Sigmoid colon (tissue), 6 donors: ENCODE measurements at regions not wholly inside any gene's neighbourhood (a gene's known extent, or its start where the extent isn't known, plus 50 kb on each side); places are given as distances from the start of the nearest gene placed in this dataset.

Source experiments
- DNase-seq: peaks from one replicate; pipeline ENCODE4 v3.0.0-alpha.2; 2019
- H3K27ac ChIP-seq, 4 donors: fragments of 200-600 bp; sonication (generic); one replicate each; pipeline ENCODE4 v1.5.1; 2016 to 2019; ENCODE audit warnings: mild to moderate bottlenecking in 1 of 4
- H3K27me3 ChIP-seq, 3 donors: fragments of 200-600 bp; sonication (generic); one replicate each; pipeline ENCODE4 v1.5.1; 2019; ENCODE audit warnings: mild to moderate bottlenecking in 1 of 3
- H3K36me3 ChIP-seq, 4 donors: fragments of 200-600 bp; sonication (generic); one replicate each; pipeline ENCODE4 v1.5.1; 2016 to 2019
- H3K4me1 ChIP-seq, 4 donors: fragments of 200-600 bp; sonication (generic); one replicate each; pipeline ENCODE4 v1.5.1; 2017 to 2019
- H3K4me3 ChIP-seq, 4 donors: fragments of 200-600 bp; sonication (generic); one replicate each; pipeline ENCODE4 v1.5.1; 2017 to 2019; ENCODE audit warnings: mild to moderate bottlenecking in 2 of 4, moderate library complexity in 1 of 4
- H3K9me3 ChIP-seq, 4 donors: fragments of 200-600 bp in 3 of 4; sonication (generic) in 3 of 4; one replicate each; pipeline versions ENCODE4 v1.5.1 to v1.6.1; 2013 to 2019
- CTCF ChIP-seq, 4 experiments: fragments of 450-650 bp in 3 of 4; fragments of 200-600 bp in 1 of 4; IDR thresholded peaks; one replicate each; pipeline ENCODE4 v1.5.1; 2016 to 2019; ENCODE audit warnings: antibody characterized with exemption in 4 of 4, mild to moderate bottlenecking in 3 of 4, moderate library complexity in 2 of 4
- EP300 ChIP-seq, 4 donors: sonication (generic); formaldehyde crosslinking; IDR thresholded peaks; one replicate each; pipeline ENCODE4 v1.6.1; 2017; ENCODE audit warnings: antibody characterized with exemption in 4 of 4
- POLR2A ChIP-seq, 2 donors: fragments of 450-650 bp; IDR thresholded peaks; one replicate each; pipeline ENCODE4 v1.6.1; 2016; ENCODE audit warnings: antibody characterized with exemption in 2 of 2, mild to moderate bottlenecking in 2 of 2, moderate library complexity in 2 of 2
- POLR2AphosphoS5 ChIP-seq, 4 donors: sonication (generic); formaldehyde crosslinking; IDR thresholded peaks; one replicate each; pipeline ENCODE4 v1.6.1; 2017; ENCODE audit warnings: antibody characterized with exemption in 4 of 4
- WGBS, 2 donors: extraction: QIAGEN DNeasy Blood & Tissue Kit; methylation state at CpG; one replicate each; pipeline ENCODE4 v1.1.7; 2013; 5-methylcytosine and 5-hydroxymethylcytosine counted together
- intact Hi-C: fragments of 100-400 bp; cut with DNase I; formaldehyde crosslinking; loops from one replicate; pipeline ENCODE4 v1.15.1; 2023
- donor health status: healthy with polysubstance abuse.
- donor health status: healthy.

GRCh38 chr13:50071379-50071778 is 56.1 kb downstream of the KCNRG start:
- Histone ChIP-seq H3K4me3 (peak overlapping the region in 1 of 4 donors; percentile 4), H3K27ac (peak overlapping the region in 2 of 4 donors; percentile 2 to 15), H3K4me1 (peaks cover 0 to 24% (median 10%) of the 10 kb centered on the region in 4 donors), H3K27me3 (peaks cover 0 to 2% (median 0%) of the 10 kb centered on the region in 3 donors), H3K36me3 (peaks cover 0 to 6% (median 0%) of the 10 kb centered on the region in 4 donors), H3K9me3 (no peaks in the 10 kb centered on the region)
- 24 to 25% methylated on average over 2 of the region's 2 CpGs for WGBS, 2 donors
- TF ChIP-seq EP300 (IDR thresholded peaks at IDR 0.05) (no peak), POLR2AphosphoS5 (IDR thresholded peaks at IDR 0.05) (no peak), POLR2A (IDR thresholded peaks at IDR 0.05) (no peak), CTCF (IDR thresholded peaks at IDR 0.05) (no peak)
- no peak for DNase-seq
- intact Hi-C loops: no loop called here

GRCh38 chr13:50072676-50073075 is 57.4 kb downstream of the KCNRG start:
- intact Hi-C loops: no loop called here
- Histone ChIP-seq H3K27ac (no peak overlapping the region), H3K4me3 (no peak overlapping the region), H3K36me3 (no peaks in the 10 kb centered on the region), H3K27me3 (peaks cover 0 to 2% (median 0%) of the 10 kb centered on the region in 3 donors), H3K9me3 (no peaks in the 10 kb centered on the region), H3K4me1 (peaks cover 0 to 30% (median 10%) of the 10 kb centered on the region in 4 donors)
- DNase-seq: no peak
- TF ChIP-seq POLR2A (IDR thresholded peaks at IDR 0.05) (no peak), EP300 (IDR thresholded peaks at IDR 0.05) (no peak), POLR2AphosphoS5 (IDR thresholded peaks at IDR 0.05) (no peak), CTCF (IDR thresholded peaks at IDR 0.05) (no peak)

- intact Hi-C loops: no loop called here
- Histone ChIP-seq H3K4me3 (no peak overlapping the region), H3K4me1 (peaks cover 0 to 35% (median 12%) of the 10 kb centered on the region in 4 donors), H3K36me3 (no peaks in the 10 kb centered on the region), H3K27me3 (peaks cover 0 to 6% (median 0%) of the 10 kb centered on the region in 3 donors), H3K27ac (no peak overlapping the region), H3K9me3 (no peaks in the 10 kb centered on the region)
- TF ChIP-seq EP300 (IDR thresholded peaks at IDR 0.05) (no peak), POLR2A (IDR thresholded peaks at IDR 0.05) (no peak), POLR2AphosphoS5 (IDR thresholded peaks at IDR 0.05) (no peak), CTCF (IDR thresholded peaks at IDR 0.05) (no peak)
- WGBS, 2 donors: 50 to 66% methylated on average over 1 of the region's 1 CpG
- DNase-seq: no peak
Observed at GRCh38 chr13:50073340-50073739, 58.1 kb downstream of the KCNRG start.

GRCh38 chr13:50074843-50075242 is 59.6 kb downstream of the KCNRG start:
- Histone ChIP-seq H3K4me1 (peaks cover 0 to 43% (median 19%) of the 10 kb centered on the region in 4 donors), H3K27me3 (peaks cover 0 to 6% (median 0%) of the 10 kb centered on the region in 3 donors), H3K27ac (peak overlapping the region in 1 of 4 donors; percentile 30), H3K9me3 (no peaks in the 10 kb centered on the region), H3K36me3 (no peaks in the 10 kb centered on the region), H3K4me3 (no peak overlapping the region)
- intact Hi-C loops: no loop called here
- WGBS, 2 donors: 62 to 90% methylated on average over 1 of the region's 1 CpG
- TF ChIP-seq POLR2A (IDR thresholded peaks at IDR 0.05) (no peak), POLR2AphosphoS5 (IDR thresholded peaks at IDR 0.05) (no peak), EP300 (IDR thresholded peaks at IDR 0.05) (no peak), CTCF (IDR thresholded peaks at IDR 0.05) (no peak)
- no peak for DNase-seq

GRCh38 chr13:50075619-50076097 is 60.4 kb downstream of the KCNRG start:
- 55 to 69% methylated on average over 3 of the region's 3 CpGs for WGBS, 2 donors
- no peak overlapping the region for H3K4me3 ChIP-seq
- peaks cover 0 to 44% (median 18%) of the 10 kb centered on the region in 4 donors for H3K4me1 ChIP-seq

More at GRCh38 chr13:50075619-50076097, 60.4 kb downstream of the KCNRG start:
- H3K27ac ChIP-seq: peak overlapping the region in 3 of 4 donors; percentile 24 to 92 (median 43)
- peaks cover 0 to 12% (median 0%) of the 10 kb centered on the region in 3 donors for H3K27me3 ChIP-seq
- TF ChIP-seq EP300 (IDR thresholded peaks at IDR 0.05) (no peak), CTCF (IDR thresholded peaks at IDR 0.05) (no peak), POLR2AphosphoS5 (IDR thresholded peaks at IDR 0.05) (peak in 1 of 4 donors; percentile 4)
- no peaks in the 10 kb centered on the region for H3K9me3 ChIP-seq
- DNase-seq: no peak
- no peaks in the 10 kb centered on the region for H3K36me3 ChIP-seq
- intact Hi-C loops: no loop called here
